ENCODE measurements at regions not wholly inside any gene's neighbourhood (a gene's known extent, or its start where the extent isn't known, plus 50 kb on each side); places are given as distances from the start of the nearest gene placed in this dataset.

GRCh38 chr5:110055302-110055701, 365.6 kb downstream of the MAN2A1 start:
- TF ChIP-seq SIN3A (IDR thresholded peaks at IDR 0.05; ENCODE audit: borderline replicate concordance, insufficient read depth, low read depth, low read length) (no peak), POLR2AphosphoS5 (IDR thresholded peaks at IDR 0.05; ENCODE audit: low read depth, low read length) (no peak), REST (IDR thresholded peaks at IDR 0.05; ENCODE audit: insufficient read depth in 1 of 2, low read depth in 2 of 2, low read length in 1 of 2) (no peak)
- TF ChIP-seq, protein P1, sequence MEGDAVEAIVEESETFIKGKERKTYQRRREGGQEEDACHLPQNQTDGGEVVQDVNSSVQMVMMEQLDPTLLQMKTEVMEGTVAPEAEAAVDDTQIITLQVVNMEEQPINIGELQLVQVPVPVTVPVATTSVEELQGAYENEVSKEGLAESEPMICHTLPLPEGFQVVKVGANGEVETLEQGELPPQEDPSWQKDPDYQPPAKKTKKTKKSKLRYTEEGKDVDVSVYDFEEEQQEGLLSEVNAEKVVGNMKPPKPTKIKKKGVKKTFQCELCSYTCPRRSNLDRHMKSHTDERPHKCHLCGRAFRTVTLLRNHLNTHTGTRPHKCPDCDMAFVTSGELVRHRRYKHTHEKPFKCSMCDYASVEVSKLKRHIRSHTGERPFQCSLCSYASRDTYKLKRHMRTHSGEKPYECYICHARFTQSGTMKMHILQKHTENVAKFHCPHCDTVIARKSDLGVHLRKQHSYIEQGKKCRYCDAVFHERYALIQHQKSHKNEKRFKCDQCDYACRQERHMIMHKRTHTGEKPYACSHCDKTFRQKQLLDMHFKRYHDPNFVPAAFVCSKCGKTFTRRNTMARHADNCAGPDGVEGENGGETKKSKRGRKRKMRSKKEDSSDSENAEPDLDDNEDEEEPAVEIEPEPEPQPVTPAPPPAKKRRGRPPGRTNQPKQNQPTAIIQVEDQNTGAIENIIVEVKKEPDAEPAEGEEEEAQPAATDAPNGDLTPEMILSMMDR (IDR thresholded peaks at IDR 0.05) = no peak

Data from Panc1 (cell line).